Prostate gland (tissue), 2 donors: ENCODE measurements at regions not wholly inside any gene's neighbourhood (a gene's known extent, or its start where the extent isn't known, plus 50 kb on each side); places are given as distances from the start of the nearest gene placed in this dataset.

ENCODE experiments used
- DNase-seq: peaks from one replicate; pipeline ENCODE4 v3.0.0-alpha.2; 2019; ENCODE audit warnings: low spot score
- H3K27ac ChIP-seq, 2 donors: fragments of 200-600 bp; sonication (generic); 2 replicates each; pipeline ENCODE4 v1.5.1; 2017 to 2019
- H3K27me3 ChIP-seq: fragments of 200-600 bp; sonication (generic); replicated peaks from 2 replicates; pipeline ENCODE4 v1.5.1; 2019; ENCODE audit not compliant: insufficient read depth
- H3K36me3 ChIP-seq, 2 donors: fragments of 200-600 bp; sonication (generic); 1 replicate in 1 of 2; 2 replicates in 1 of 2; pipeline versions ENCODE4 v1.5.1 to v1.8.1; 2017 to 2019
- H3K4me1 ChIP-seq: fragments of 200-600 bp; sonication (generic); replicated peaks from 2 replicates; pipeline ENCODE4 v1.5.1; 2019
- H3K4me3 ChIP-seq, 2 donors: fragments of 200-600 bp; sonication (generic); 2 replicates each; pipeline ENCODE4 v1.5.1; 2017 to 2019
- H3K9me3 ChIP-seq: fragments of 200-600 bp; sonication (generic); 2 replicates; pipeline ENCODE4 v1.5.1; 2017
- CTCF ChIP-seq, 4 experiments: fragments of 200-600 bp in 2 of 4; fragments of 450-650 bp in 2 of 4; sonication (generic) in 2 of 4; IDR thresholded peaks; 1 replicate in 3 of 4; 2 replicates in 1 of 4; pipeline ENCODE4 v1.5.1; 2016 to 2019; ENCODE audit warnings: antibody characterized with exemption in 4 of 4, mild to moderate bottlenecking in 2 of 4, moderate library complexity in 2 of 4
- POLR2A ChIP-seq: fragments of 450-650 bp; IDR thresholded peaks from one replicate; pipeline ENCODE4 v1.6.1; 2016; ENCODE audit warnings: antibody characterized with exemption, mild to moderate bottlenecking
- POLR2AphosphoS5 ChIP-seq: sonication (generic); formaldehyde crosslinking; IDR thresholded peaks from one replicate; pipeline ENCODE4 v1.6.1; 2017; ENCODE audit warnings: antibody characterized with exemption
- WGBS: methylation state at CpG from one replicate; pipeline ENCODE4 v1.1.5; 2018; 5-methylcytosine and 5-hydroxymethylcytosine counted together
- intact Hi-C: fragments of 100-400 bp; cut with DNase I; formaldehyde crosslinking; loops from one replicate; pipeline ENCODE4 v1.14.2; 2022

- no peaks in the 10 kb centered on the region for H3K4me1 ChIP-seq
- TF ChIP-seq CTCF (IDR thresholded peaks at IDR 0.05): no peak
- no peak for TF ChIP-seq POLR2AphosphoS5
- TF ChIP-seq POLR2A: no peak
- no peak overlapping the region for H3K4me3 ChIP-seq
- no peak for DNase-seq
- intact Hi-C loops: no loop called here
- no peaks in the 10 kb centered on the region for H3K36me3 ChIP-seq
- WGBS: 11% methylated on average over 4 of the region's 4 CpGs
- no peaks in the 10 kb centered on the region for H3K9me3 ChIP-seq
- H3K27ac ChIP-seq: no peak overlapping the region
- no peaks in the 10 kb centered on the region for H3K27me3 ChIP-seq
Measured at GRCh38 chrX:151239751-151240150, 63.4 kb downstream of the GPR50 start.

GRCh38 chrX:151240237-151240636 lies 63.9 kb downstream of the GPR50 start:
- no peak for TF ChIP-seq POLR2AphosphoS5
- no peak for TF ChIP-seq POLR2A
- no peak for TF ChIP-seq CTCF (IDR thresholded peaks at IDR 0.05)
- Histone ChIP-seq H3K27me3 (no peaks in the 10 kb centered on the region), H3K4me1 (no peaks in the 10 kb centered on the region), H3K9me3 (no peaks in the 10 kb centered on the region), H3K36me3 (no peaks in the 10 kb centered on the region), H3K4me3 (no peak overlapping the region), H3K27ac (no peak overlapping the region)
- intact Hi-C loops: no loop called here
- DNase-seq: no peak
- WGBS: 38% methylated on average over 1 of the region's 1 CpG

- no peaks in the 10 kb centered on the region for H3K36me3 ChIP-seq
- WGBS: 29% methylated on average over 6 of the region's 6 CpGs
- H3K27me3 ChIP-seq: no peaks in the 10 kb centered on the region
- TF ChIP-seq CTCF (IDR thresholded peaks at IDR 0.05) (no peak), POLR2AphosphoS5 (no peak), POLR2A (no peak)
- intact Hi-C loops: no loop called here
- H3K9me3 ChIP-seq: no peaks in the 10 kb centered on the region
- no peak for DNase-seq
- H3K27ac ChIP-seq: no peak overlapping the region
- H3K4me1 ChIP-seq: no peaks in the 10 kb centered on the region
- no peak overlapping the region for H3K4me3 ChIP-seq
Measured at GRCh38 chrX:151268836-151269235, 92.5 kb downstream of the GPR50 start.

- no peaks in the 10 kb centered on the region for H3K4me1 ChIP-seq
- intact Hi-C loops: no loop called here
- DNase-seq: no peak
- TF ChIP-seq POLR2AphosphoS5: no peak
- no peak for TF ChIP-seq CTCF (IDR thresholded peaks at IDR 0.05)
- no peak for TF ChIP-seq POLR2A
- H3K4me3 ChIP-seq: no peak overlapping the region
- no peaks in the 10 kb centered on the region for H3K36me3 ChIP-seq
- H3K27ac ChIP-seq: no peak overlapping the region
- no peaks in the 10 kb centered on the region for H3K9me3 ChIP-seq
- H3K27me3 ChIP-seq: no peaks in the 10 kb centered on the region
- 61% methylated on average over 2 of the region's 2 CpGs for WGBS
Measured at GRCh38 chrX:151279161-151279560, 102.8 kb downstream of the GPR50 start.

GRCh38 chrX:151287954-151288353 lies 109.1 kb upstream of the VMA21 start:
- Histone ChIP-seq H3K27ac (no peak overlapping the region), H3K4me1 (no peaks in the 10 kb centered on the region), H3K4me3 (no peak overlapping the region), H3K36me3 (no peaks in the 10 kb centered on the region), H3K27me3 (no peaks in the 10 kb centered on the region), H3K9me3 (no peaks in the 10 kb centered on the region)
- intact Hi-C loops: no loop called here
- 78% methylated on average over 5 of the region's 5 CpGs for WGBS
- no peak for DNase-seq
- TF ChIP-seq POLR2A (no peak), POLR2AphosphoS5 (no peak), CTCF (IDR thresholded peaks at IDR 0.05) (no peak)
